Sigmoid colon (tissue), 6 donors: ENCODE measurements at regions not wholly inside any gene's neighbourhood (a gene's known extent, or its start where the extent isn't known, plus 50 kb on each side); places are given as distances from the start of the nearest gene placed in this dataset.

Experiments
- DNase-seq: peaks from one replicate; pipeline ENCODE4 v3.0.0-alpha.2; 2019
- H3K27ac ChIP-seq, 4 donors: fragments of 200-600 bp; sonication (generic); one replicate each; pipeline ENCODE4 v1.5.1; 2016 to 2019; ENCODE audit warnings: mild to moderate bottlenecking in 1 of 4
- H3K27me3 ChIP-seq, 3 donors: fragments of 200-600 bp; sonication (generic); one replicate each; pipeline ENCODE4 v1.5.1; 2019; ENCODE audit warnings: mild to moderate bottlenecking in 1 of 3
- H3K36me3 ChIP-seq, 4 donors: fragments of 200-600 bp; sonication (generic); one replicate each; pipeline ENCODE4 v1.5.1; 2016 to 2019
- H3K4me1 ChIP-seq, 4 donors: fragments of 200-600 bp; sonication (generic); one replicate each; pipeline ENCODE4 v1.5.1; 2017 to 2019
- H3K4me3 ChIP-seq, 4 donors: fragments of 200-600 bp; sonication (generic); one replicate each; pipeline ENCODE4 v1.5.1; 2017 to 2019; ENCODE audit warnings: mild to moderate bottlenecking in 2 of 4, moderate library complexity in 1 of 4
- H3K9me3 ChIP-seq, 4 donors: fragments of 200-600 bp in 3 of 4; sonication (generic) in 3 of 4; one replicate each; pipeline versions ENCODE4 v1.5.1 to v1.6.1; 2013 to 2019
- EP300 ChIP-seq, 4 donors: sonication (generic); formaldehyde crosslinking; IDR thresholded peaks; one replicate each; pipeline ENCODE4 v1.6.1; 2017; ENCODE audit warnings: antibody characterized with exemption in 4 of 4
- POLR2A ChIP-seq, 2 donors: fragments of 450-650 bp; IDR thresholded peaks; one replicate each; pipeline ENCODE4 v1.6.1; 2016; ENCODE audit warnings: antibody characterized with exemption in 2 of 2, mild to moderate bottlenecking in 2 of 2, moderate library complexity in 2 of 2
- POLR2AphosphoS5 ChIP-seq, 4 donors: sonication (generic); formaldehyde crosslinking; IDR thresholded peaks; one replicate each; pipeline ENCODE4 v1.6.1; 2017; ENCODE audit warnings: antibody characterized with exemption in 4 of 4
- WGBS, 2 donors: extraction: QIAGEN DNeasy Blood & Tissue Kit; methylation state at CpG; one replicate each; pipeline ENCODE4 v1.1.7; 2013; 5-methylcytosine and 5-hydroxymethylcytosine counted together
- intact Hi-C: fragments of 100-400 bp; cut with DNase I; formaldehyde crosslinking; loops from one replicate; pipeline ENCODE4 v1.15.1; 2023
- TF ChIP-seq, protein P1 (sequence below), 4 experiments: fragments of 450-650 bp in 3 of 4; fragments of 200-600 bp in 1 of 4; IDR thresholded peaks; one replicate each; pipeline ENCODE4 v1.5.1; 2016 to 2019; ENCODE audit warnings: antibody characterized with exemption in 4 of 4, mild to moderate bottlenecking in 3 of 4, moderate library complexity in 2 of 4
- donor health status: healthy with polysubstance abuse.
- donor health status: healthy.

GRCh38 chr3:13141991-13142412 lies 68.8 kb upstream of the IQSEC1 start:
- 18 to 26% methylated on average over 8 of the region's 8 CpGs for WGBS, 2 donors
- H3K27me3 ChIP-seq, result peaks cover 0 to 4% (median 0%) of the 10 kb centered on the region in 3 donors
- H3K4me1 ChIP-seq, result no peaks in the 10 kb centered on the region
- DNase-seq, result peak; percentile 46
- TF ChIP-seq, protein P1, sequence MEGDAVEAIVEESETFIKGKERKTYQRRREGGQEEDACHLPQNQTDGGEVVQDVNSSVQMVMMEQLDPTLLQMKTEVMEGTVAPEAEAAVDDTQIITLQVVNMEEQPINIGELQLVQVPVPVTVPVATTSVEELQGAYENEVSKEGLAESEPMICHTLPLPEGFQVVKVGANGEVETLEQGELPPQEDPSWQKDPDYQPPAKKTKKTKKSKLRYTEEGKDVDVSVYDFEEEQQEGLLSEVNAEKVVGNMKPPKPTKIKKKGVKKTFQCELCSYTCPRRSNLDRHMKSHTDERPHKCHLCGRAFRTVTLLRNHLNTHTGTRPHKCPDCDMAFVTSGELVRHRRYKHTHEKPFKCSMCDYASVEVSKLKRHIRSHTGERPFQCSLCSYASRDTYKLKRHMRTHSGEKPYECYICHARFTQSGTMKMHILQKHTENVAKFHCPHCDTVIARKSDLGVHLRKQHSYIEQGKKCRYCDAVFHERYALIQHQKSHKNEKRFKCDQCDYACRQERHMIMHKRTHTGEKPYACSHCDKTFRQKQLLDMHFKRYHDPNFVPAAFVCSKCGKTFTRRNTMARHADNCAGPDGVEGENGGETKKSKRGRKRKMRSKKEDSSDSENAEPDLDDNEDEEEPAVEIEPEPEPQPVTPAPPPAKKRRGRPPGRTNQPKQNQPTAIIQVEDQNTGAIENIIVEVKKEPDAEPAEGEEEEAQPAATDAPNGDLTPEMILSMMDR (IDR thresholded peaks at IDR 0.05), result no peak
- TF ChIP-seq EP300 (IDR thresholded peaks at IDR 0.05) (no peak), POLR2AphosphoS5 (IDR thresholded peaks at IDR 0.05) (no peak), POLR2A (IDR thresholded peaks at IDR 0.05) (no peak)
- intact Hi-C loops, result no loop called here
- H3K36me3 ChIP-seq, result no peaks in the 10 kb centered on the region
- no peaks in the 10 kb centered on the region for H3K9me3 ChIP-seq
- no peak overlapping the region for H3K4me3 ChIP-seq
- no peak overlapping the region for H3K27ac ChIP-seq

- TF ChIP-seq EP300 (IDR thresholded peaks at IDR 0.05) (no peak), POLR2A (IDR thresholded peaks at IDR 0.05) (no peak), POLR2AphosphoS5 (IDR thresholded peaks at IDR 0.05) (no peak)
- TF ChIP-seq, protein P1 (IDR thresholded peaks at IDR 0.05), result no peak
- DNase-seq, result peak; percentile 28
- WGBS, 2 donors, result 82 to 90% methylated on average over 7 of the region's 7 CpGs
Measured at GRCh38 chr3:13141183-13141582, 68.0 kb upstream of the IQSEC1 start.

DNA sequence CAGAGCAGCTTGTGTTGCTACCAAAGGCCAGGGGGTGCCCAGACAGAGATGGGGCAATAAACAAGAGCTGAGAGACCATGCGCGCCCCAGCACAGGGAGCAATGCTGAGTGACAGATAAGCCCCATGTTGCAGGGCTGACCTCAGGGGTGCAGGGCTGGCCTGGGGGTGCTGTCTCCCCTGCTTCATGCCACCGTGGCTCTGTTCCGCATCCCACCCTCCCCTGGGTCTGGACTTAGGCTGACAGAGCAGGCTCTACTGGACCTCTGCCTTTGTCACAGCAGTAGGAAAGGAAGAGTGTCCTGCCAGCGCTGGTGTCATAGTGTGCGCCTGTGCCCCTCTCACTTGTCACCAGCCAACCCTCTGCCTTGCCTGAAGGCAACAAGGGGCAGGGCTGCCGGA lies 67.4 kb upstream of the IQSEC1 start:
- no peak for TF ChIP-seq EP300 (IDR thresholded peaks at IDR 0.05)
- TF ChIP-seq, protein P1 (IDR thresholded peaks at IDR 0.05), result no peak
- Histone ChIP-seq H3K27me3 (peaks cover 0 to 5% (median 0%) of the 10 kb centered on the region in 3 donors), H3K4me1 (no peaks in the 10 kb centered on the region), H3K9me3 (no peaks in the 10 kb centered on the region), H3K4me3 (no peak overlapping the region), H3K36me3 (no peaks in the 10 kb centered on the region), H3K27ac (no peak overlapping the region)
- intact Hi-C loops, result no loop called here
- peak; percentile 40 for DNase-seq
- 90 to 92% methylated on average over 7 of the region's 7 CpGs for WGBS, 2 donors

More at GRCh38 chr3:13141183-13141582, 68.0 kb upstream of the IQSEC1 start:
- H3K4me1 ChIP-seq, result no peaks in the 10 kb centered on the region
- no peaks in the 10 kb centered on the region for H3K36me3 ChIP-seq
- H3K4me3 ChIP-seq, result no peak overlapping the region
- H3K9me3 ChIP-seq, result no peaks in the 10 kb centered on the region
- no peak overlapping the region for H3K27ac ChIP-seq
- intact Hi-C loops, result no loop called here
- H3K27me3 ChIP-seq, result peaks cover 0 to 4% (median 0%) of the 10 kb centered on the region in 3 donors

- Histone ChIP-seq H3K4me3 (no peak overlapping the region), H3K27ac (no peak overlapping the region), H3K36me3 (no peaks in the 10 kb centered on the region), H3K27me3 (peaks cover 0 to 10% (median 0%) of the 10 kb centered on the region in 3 donors), H3K4me1 (no peaks in the 10 kb centered on the region), H3K9me3 (no peaks in the 10 kb centered on the region)
- WGBS, 2 donors, result 88 to 89% methylated on average over 4 of the region's 4 CpGs
- intact Hi-C loops, result no loop called here
- DNase-seq, result no peak
- TF ChIP-seq, protein P1 (IDR thresholded peaks at IDR 0.05), result no peak
- TF ChIP-seq POLR2AphosphoS5 (IDR thresholded peaks at IDR 0.05) (no peak), POLR2A (IDR thresholded peaks at IDR 0.05) (no peak), EP300 (IDR thresholded peaks at IDR 0.05) (no peak)
Measured at GRCh38 chr3:13139471-13140065, 66.3 kb upstream of the IQSEC1 start.

- Histone ChIP-seq H3K4me3 (no peak overlapping the region), H3K9me3 (no peaks in the 10 kb centered on the region), H3K4me1 (no peaks in the 10 kb centered on the region), H3K27ac (no peak overlapping the region), H3K27me3 (peaks cover 0 to 10% (median 0%) of the 10 kb centered on the region in 3 donors), H3K36me3 (no peaks in the 10 kb centered on the region)
- TF ChIP-seq EP300 (IDR thresholded peaks at IDR 0.05) (no peak), POLR2AphosphoS5 (IDR thresholded peaks at IDR 0.05) (no peak), POLR2A (IDR thresholded peaks at IDR 0.05) (no peak)
- TF ChIP-seq, protein P1 (IDR thresholded peaks at IDR 0.05), result no peak
- 79 to 84% methylated on average over 1 of the region's 1 CpG for WGBS, 2 donors
- intact Hi-C loops, result no loop called here
- no peak for DNase-seq
Measured at GRCh38 chr3:13138833-13139145, 65.6 kb upstream of the IQSEC1 start.
